SHP77 (cell line): ENCODE measurements at regions not wholly inside any gene's neighbourhood (a gene's known extent, or its start where the extent isn't known, plus 50 kb on each side); places are given as distances from the start of the nearest gene placed in this dataset.
A peak's percentile ranks its signal among the peaks of the same experiment; 100 is the strongest.
"Not testable (repeated sequence)": the region's sequence is repeated elsewhere in the genome, so short reads cannot be mapped to it uniquely, and the experiment has no call there.

Experiments used
- DNase-seq, 2 experiments: peaks; one replicate each; lab custom pipeline; 2025; lab: John Stamatoyannopoulos, UW

DNA sequence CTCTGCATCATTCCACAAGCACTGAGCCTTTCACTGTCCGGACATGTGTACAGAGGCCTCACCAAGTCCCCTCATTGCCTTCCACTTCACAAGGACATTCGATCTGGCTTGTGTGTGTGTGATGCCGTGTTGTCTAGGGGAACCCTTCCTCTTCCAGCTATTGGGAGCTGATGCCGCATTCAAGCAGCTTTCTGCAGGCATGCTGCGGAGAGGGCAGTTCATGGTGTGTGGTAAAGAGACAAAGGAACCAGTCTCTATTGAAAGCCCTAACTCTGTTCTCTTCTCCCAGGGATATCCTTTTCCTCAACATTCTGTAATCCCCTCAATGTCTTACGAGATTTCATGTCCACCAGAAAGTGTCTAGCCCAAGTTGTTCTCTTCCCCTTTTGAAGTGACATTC, 141.6 kb downstream of the ALOX5 start:
- DNase-seq, result no peak

DNA sequence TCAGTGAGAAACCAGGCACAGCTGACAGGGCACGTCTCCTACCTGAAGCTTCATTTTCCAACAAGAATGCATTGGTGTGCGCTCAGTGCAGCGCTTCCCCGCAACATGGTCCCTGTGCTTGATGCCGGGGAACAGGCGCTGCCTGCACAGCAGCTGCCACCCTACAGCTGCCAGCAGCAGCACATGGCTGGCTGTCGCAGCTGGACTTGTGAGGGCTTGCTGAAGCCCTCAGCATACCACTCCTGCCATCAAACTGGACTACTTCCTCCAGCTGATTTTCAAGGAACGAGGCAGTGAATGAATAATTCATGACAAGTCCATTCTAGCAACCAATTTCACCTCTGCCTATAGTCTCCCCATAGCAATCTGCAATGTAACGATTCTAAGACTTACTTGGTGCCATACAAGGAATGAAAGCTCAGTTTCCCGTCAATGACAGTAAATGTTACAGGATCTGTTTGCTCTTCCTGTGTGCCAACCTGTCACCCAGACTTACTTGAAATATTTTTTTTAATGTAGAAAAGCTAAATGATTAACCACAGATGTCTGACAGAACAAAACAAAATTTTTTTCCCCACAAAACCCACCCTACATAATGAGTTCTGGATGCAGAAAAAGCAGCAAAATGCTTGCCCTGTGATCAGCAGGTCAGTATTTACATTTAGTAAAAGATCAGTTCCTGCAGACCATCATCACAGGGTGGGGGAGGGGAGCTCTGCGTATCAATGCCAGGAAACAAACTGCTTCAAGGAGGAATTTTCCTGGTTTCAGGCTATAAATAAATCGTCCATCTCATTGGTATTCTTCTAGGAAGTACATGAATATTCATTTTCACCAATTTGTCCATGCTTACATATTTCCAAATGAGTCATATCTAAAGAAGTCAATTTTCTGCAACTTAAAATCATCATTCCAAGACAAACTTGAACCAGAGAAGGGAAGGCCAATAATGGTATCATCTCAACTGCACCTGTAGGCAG, 140.6 kb downstream of the ALOX5 start:
- peak; percentile 40 to 66 for DNase-seq

DNA sequence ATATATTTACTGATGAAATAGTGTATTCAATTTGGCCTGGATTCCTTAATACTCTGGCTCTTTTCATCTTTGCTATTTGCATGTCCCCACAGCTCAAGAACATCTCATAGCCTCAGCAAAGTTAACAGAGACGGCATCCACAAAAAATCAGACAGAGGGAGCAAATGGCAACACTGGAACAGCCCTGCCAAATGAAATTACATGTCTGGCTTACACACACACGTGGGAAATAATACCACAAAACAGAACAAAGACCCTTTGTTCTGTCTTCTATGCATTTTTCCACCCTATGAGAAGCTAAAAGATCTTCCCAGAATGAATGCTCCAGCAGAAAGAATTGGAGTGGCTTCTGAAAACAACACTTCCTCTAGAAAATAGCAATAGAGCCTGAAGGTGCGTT, 139.5 kb downstream of the ALOX5 start:
- no peak for DNase-seq

DNA sequence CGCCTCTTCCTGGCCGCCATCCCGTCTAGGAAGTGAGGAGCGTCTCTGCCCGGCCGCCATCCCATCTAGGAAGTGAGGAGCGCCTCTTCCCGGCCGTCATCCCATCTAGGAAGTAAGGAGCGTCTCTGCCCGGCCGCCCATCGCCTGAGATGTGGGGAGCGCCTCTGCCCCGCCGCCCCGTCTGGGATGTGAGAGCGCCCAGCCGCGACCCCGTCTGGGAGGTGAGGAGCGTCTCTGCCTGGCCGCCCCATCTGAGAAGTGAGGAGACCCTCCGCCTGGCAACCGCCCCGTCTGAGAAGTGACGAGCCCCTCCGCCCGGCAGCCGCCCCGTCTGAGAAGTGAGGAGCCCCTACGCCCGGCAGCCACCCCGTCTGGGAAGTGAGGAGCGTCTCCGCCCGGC, 137.9 kb downstream of the ALOX5 start:
- not testable (repeated sequence) for DNase-seq

DNA sequence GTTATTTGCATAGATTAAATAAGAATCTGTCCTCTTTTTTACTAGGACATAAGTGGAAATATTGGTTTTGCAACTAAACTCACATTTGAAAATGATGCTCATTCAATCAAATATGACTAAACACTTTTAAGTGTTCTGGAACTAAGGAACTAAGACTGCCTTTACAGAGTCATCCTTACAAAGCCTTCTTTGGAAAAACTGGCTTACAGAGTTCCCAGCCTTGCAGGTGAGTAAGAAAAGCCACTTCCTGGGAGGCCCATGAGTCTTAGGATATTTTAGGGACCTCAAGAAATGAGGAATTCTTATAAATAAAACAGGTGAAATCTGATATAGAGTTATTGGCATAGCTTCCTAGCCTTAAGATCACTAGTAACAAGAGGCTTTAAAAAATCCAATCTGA, 135.5 kb downstream of the ALOX5 start:
- no peak for DNase-seq

DNA sequence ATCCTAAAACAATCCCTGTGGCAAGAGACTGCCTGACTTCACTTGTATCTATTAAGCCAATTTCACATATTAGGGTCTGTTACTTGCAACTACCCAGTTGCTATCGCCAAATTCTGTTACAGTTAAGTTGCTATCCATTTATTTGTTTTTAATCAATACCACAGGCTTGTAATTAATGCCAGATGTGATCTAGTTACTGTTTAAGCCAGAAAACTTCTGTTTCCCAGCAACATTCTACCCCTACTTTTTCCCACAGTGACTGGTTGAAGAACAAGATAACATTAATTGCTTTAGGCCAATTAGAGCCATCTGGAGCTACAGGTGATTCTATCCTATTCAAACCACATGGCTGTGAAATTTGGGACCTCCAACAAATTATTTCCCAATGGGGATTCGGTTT, 131.3 kb downstream of the ALOX5 start:
- DNase-seq, result no peak

DNA sequence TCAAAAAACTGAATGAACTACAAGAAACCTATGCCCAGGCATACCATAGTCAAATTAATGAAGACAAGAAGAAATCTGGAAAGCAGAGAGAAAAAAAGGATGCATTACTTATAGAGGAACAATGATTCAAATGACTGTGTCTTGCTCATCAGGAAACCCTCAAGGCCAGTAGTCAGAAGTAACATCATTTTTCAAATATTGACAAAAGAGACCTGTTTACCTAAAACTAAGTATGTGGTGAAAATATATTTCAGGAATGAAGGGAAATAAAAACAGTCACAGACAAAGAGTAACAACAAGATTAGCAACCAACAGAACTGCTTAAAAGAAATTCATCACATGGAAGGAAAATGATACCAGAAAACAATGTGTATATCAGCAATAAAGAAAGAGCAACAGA, 128.4 kb downstream of the ALOX5 start:
- no peak for DNase-seq

DNA sequence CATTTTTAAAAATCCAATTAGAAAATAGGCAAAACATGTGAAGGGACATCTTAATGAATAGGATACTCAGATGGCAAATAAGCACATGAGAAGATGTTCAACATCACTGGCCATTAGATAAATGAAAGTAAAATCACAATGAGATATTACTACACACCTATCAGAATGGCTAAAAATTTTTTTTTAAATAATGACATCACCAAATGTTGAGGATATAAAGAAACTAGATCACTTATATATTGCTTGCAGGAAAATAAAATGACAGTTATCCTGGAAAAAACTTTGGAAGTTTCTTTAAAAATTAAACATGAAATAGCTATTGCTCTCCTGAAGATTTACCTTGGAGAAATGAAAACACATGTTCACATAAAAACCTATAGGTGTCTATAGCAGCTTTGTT, 127.8 kb downstream of the ALOX5 start:
- no peak for DNase-seq

DNA sequence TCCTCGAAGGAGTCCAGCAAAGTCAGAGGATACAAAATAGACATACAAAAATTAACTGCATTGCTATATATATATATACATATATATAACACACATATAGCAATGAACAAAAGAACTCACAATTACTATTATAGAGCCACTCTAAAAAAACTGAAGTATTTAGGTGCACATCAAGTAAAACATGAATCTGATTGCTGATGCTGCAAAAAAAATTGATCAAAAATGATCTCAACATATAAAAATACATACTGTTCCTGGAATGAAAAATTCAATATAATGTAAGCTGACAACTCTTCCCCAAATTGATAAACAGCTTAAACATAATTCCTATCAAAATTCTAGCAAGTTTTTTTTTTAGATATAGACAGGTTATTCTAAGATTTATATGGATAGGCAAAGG, 126.8 kb downstream of the ALOX5 start:
- DNase-seq, result no peak

DNA sequence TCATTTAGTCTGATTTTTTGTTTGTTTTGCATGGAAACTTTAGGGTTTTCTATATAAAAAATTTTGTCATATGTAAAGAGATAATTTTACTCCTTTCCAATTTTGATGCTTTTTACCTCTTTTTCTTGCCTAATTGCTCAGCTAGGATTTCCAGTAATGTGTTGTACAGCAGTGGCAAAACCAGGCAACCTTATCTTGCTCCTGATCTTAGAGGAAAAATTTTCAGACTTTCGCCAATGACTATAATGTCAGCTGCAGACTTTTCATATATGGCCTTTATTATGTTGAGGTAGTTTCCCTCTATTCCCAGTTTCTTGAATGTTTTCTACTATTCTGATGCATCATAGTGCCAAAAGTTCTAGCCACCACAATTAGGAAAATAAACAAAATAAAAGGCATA, 126.3 kb downstream of the ALOX5 start:
- no peak for DNase-seq

DNA sequence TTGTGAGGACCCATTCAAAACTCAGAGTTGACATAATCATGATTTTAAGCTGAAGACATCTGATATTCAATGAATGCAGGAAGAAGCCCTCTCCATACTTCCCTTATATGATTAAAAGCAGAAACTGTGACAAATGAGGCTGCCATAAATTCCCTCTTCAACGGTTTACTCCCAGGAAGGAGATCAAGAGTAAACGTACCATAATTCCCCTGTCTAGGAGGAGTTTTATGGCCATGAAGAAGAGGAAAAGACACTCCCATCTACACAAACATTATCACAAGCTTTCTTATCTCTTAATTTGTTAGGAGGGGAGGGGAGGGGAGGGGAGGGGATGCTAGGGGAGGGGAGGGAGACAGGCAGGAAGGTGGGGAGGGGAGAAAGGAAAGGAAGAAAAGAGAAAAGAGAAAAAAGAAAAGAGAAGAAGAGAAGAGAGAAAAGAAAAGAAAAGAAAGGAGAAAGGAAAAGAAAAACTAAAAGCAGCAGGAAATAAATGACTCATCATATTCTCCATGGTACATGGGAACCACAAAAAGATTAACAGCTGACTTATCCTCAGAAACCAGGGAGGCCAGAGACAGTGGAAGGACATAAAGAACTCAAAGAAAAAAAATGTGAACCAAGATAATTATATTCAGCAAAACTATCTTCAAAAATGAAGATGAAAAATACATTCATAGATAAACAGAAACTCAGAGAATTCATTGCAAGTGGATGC, 121.6 kb downstream of the ALOX5 start:
- no peak for DNase-seq
